Activated CD4-positive, alpha-beta T cell treated with anti-CD3 and anti-CD28 coated beads for 24 hours (primary cell): ENCODE measurements at regions not wholly inside any gene's neighbourhood (a gene's known extent, or its start where the extent isn't known, plus 50 kb on each side); places are given as distances from the start of the nearest gene placed in this dataset.

ENCODE experiments used
- DNase-seq, 2 donors: peaks; one replicate each; pipeline ENCODE4 v3.0.0-alpha.2; 2020; ENCODE audit warnings: low read depth in 2 of 2

DNA sequence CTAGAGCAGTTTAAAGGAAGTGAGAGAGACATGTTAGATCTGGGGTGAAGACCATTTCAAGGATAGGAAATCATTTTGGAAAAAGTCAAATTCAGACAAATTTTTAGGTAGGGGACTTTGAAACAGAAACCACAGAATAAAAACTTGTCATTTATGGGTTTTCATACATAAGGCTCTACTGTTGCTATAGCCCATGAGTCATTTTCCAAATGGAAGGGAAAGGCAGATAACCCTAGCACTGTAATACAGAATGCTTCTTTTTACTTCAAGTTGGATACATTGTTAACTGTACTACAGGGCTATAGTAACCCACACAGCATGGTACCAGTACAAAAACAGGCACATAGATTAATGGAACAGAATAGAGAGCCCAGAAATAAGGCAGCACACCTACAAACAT, 455.4 kb downstream of the EBF1 start:
- no peak for DNase-seq

DNA sequence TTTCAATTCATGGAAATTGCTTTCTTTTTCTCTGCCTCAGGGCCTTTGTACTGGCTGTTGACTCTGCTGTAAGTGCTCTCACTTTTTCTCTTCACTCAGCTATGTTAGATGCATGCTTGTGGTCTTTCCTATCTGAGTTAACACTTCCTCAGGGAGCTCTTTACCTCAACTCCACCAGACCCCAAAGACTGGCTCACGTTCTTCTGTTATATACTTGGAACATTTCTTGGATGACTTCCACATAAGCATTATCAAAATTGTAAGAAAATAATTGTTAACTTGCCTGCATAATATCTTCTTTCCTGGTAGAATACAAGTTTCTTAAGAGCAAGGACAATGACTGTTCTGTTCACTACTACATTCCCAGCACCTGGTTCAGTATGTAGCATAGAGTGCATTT, 455.9 kb downstream of the EBF1 start:
- no peak for DNase-seq

DNA sequence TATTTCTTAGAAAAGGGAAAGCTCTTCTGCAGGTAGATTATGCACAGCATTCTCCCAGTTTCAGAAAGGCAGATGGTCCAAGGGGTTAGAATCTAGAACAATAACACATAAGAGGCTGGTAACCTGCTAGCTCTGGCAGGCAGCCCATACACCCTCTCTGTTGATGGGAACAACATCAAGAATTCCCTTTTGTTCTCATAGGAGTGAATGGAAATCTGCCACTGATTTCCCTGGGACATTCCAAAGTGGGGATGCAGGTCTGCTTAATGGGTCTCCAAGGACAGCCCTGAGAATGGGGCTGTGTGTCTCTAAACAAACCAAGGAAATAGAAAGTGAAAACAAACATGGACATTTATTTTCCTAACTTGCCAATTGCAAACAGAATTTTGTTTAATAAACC, 456.8 kb downstream of the EBF1 start:
- no peak for DNase-seq

DNA sequence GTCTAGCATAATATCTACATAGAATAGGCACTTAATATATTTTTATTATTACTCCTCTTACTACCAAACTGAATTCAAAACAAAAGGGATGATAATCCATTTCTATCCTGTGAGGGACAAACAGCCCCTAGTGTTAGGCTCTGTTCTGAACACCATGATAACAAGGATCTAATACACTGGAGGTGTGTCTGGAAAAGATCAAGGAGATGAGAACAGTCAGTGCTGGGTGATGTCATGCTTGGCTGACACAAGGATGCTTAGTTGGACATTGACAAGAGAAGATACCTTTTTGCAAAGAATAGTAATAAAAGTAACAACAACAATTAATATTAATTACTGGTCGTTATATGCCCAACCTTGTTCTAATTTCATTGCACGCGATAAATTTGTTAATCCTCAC, 458.7 kb downstream of the EBF1 start:
- no peak for DNase-seq

DNA sequence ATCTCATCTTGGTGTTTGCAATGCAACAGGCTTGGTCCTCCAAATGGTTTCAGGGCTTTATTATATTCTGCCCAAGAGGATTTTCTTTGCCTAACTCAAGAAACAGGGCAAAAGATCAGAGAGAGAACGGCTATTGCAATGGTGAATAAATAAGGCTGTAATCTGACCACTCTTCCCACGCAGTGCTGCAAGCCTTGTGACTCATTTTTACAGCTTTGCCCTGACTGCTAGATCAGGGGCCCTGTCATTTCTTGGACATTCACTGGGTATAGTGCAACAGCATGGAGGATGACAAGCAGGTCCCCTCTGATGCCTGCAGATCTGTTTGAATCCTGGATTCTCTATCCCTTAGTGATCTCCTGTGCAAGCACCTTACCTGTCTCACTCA, 459.1 kb downstream of the EBF1 start:
- no peak for DNase-seq

DNA sequence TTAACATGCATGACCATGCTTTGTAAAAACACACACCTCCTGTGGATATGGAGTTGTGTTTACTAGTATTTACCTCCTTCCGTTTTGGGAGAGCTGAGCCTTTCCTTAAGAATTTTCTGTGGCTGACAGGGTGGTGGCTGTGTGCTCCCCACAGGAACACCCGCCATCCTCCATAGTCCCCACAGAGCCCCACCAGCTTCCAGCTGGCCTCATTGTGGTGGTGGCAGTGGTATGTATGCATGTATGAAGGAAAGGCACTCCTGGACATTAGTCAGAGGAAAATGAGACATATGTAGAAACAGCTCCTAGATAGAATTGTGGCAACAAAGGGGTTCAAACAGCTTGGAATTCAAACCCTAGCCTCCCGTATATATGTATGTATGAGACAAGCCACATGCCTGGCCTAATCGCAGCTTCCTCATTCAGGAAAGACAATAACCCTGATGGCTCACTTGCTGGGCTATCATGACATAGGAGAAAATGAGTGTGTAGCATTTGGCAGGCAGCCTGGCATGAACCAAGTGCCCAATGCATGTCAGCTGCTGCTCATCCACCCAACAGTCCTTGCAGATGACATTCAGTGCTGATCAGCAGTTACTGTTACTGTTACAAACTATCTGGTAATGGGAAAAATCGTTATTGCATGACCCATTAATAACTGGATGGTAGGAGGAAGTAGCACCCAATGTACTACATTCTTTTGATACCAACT, 459.7 kb downstream of the EBF1 start:
- DNase-seq, result no peak

DNA sequence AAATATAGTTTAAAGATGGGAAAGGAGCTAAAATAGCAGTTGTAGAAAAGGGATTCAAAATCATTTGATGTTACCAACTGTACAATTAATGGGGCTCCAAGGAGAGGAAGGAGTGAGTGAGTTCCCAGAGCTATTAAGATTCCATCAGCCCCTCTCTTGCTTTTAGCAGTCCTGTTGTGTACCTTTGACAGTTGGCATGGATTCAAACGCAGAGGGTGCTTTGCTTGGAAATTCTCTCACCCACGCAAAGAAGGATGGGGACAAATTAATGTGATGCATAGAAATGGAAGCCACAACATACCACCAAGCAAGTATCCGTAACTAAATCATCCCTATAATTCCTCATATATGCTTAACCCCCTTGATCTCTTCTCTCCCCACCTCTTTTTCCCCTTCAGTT, 461.3 kb downstream of the EBF1 start:
- no peak for DNase-seq

DNA sequence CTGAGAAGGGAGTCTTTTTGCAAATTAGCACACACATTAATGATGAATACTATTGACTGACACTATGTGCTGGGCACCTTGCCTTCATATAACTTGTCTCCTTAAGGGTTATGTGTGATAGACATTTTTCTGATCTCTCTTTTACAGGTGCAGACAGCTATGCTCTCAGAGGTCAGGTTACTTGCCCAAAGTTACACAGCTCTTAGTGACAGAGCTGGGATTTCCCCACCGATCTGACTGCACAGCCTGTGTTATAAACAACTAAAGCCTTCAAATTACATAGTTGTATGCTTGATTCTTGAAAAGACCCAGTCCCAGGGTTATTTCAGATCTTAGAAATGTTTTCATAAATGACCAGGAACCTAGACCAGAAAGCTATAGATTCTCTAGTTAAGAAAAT, 462.7 kb downstream of the EBF1 start:
- no peak for DNase-seq

DNA sequence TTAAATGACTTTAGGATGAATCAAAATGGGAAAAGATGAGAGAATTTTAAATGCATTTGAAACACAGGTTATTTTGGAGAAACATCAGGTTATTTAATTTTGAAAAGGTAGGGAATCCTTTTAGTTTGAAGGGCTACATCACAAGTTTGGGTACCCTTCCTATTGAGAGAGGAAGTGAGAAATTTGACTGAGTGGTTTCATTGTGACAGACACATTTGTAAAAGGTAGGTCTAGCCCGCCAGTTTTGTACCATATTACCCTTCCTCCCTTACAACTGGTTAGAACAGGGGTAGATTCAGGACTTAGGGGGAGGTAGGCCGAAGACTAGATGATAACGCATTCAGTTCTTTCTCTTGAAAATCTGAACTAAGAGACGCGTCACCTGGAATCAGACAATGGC, 464.2 kb downstream of the EBF1 start:
- DNase-seq, result no peak

DNA sequence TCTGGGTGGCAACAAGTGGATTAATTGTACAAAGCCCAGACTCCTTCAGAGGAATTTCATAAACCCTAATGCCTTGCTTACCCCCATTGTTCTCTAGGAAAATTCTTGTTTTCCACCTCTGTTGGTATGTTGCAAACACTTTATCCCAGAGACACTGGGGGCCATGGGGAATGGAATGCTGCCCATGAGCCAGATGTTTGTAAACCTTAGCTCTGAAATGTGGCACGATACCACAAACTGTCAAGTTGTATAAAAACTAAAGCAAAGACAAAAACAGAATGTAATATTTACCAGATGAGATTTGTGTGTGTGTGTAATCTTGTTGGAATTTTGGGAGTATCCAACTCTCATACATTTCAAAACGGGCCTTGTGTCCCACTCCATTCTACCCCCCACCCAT, 465.0 kb downstream of the EBF1 start:
- DNase-seq, result no peak

DNA sequence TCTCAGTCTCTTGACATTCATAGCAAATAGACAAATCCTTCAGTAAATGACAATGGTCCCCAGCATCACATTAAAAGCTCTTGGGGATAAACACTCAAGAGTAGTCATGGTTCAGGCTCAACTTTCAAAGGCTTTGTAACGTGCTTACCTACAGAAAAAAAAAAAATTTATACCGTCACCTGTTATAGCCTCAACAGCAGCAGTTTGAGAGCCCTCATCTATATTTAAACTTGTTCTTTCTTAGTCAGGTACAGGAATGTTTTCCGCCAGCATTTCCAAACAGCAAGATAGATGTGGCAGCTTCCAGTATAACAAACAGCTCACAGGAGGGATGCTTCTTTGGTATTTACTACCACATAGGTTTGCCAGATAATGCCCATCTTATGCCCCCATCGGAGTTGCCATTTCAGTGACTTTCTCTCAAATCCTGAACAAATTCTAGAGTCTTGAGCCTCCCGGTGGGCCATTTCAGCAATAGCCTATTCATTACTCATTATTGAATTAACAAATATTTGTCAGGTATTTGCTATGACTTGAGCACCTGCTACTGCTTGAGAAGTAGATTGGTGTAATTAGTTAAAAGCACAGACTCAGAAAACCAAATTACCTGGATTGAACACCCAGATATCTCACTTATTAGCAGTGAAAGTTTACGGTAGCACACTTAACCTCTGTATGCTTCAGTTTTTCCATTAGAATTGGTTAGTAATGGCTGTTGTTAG, 470.0 kb downstream of the EBF1 start:
- DNase-seq, result no peak

DNA sequence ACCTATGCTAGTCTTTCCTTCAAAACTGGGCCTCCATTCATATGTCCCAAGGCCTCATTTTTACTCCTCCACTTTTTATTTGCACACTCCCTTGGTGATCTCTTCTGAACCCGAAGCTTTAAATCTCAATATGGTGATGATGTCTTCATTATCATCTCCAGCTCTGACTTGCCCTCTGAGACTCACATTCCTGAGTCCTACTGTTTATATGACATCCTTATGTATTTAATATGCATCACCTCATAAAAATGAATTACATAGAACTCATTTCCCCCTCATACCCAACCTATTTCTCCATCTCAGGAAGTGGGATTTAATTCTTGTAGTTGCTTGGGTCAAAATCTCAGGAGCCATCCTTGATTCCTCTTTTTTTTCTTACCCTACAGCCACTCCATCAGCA, 473.0 kb downstream of the EBF1 start:
- no peak for DNase-seq

DNA sequence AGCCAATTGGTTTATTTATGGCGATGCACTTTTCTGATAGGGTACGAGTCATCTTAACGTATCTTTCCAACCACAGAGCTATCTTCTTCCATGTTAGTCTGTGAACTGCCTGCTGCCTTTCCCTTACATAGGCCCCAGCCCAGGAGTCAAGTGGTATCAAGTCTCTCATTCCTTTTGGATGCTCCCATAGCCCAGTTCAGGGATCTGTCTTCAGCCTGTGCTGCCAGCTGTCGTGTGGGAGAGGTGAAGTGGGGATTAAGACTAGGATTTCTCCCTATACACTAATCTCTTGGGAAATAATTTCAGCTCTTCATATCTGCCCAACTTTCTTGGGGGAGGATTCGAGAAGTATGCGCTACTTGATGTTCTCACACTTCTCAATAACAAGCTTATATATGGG, 475.7 kb downstream of the EBF1 start:
- no peak for DNase-seq

DNA sequence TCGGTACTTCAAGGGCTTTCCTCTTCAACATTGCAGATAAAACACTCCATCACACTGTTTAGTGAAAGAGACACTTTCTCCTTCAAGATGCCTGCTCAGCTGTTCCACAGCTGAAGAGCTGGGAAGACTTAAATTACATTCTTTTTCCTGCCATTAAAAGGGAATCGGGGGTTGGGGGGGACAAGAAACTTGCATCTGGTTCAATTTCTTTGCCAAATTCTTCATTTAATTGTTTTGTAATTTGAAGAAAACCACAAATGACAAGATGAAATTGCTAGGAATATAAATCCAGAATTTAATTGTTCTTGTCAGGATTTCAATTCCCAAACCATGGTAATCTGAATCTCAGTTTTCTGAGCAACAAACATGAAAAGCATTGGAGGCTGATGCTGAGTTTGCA, 478.3 kb downstream of the EBF1 start:
- no peak for DNase-seq

DNA sequence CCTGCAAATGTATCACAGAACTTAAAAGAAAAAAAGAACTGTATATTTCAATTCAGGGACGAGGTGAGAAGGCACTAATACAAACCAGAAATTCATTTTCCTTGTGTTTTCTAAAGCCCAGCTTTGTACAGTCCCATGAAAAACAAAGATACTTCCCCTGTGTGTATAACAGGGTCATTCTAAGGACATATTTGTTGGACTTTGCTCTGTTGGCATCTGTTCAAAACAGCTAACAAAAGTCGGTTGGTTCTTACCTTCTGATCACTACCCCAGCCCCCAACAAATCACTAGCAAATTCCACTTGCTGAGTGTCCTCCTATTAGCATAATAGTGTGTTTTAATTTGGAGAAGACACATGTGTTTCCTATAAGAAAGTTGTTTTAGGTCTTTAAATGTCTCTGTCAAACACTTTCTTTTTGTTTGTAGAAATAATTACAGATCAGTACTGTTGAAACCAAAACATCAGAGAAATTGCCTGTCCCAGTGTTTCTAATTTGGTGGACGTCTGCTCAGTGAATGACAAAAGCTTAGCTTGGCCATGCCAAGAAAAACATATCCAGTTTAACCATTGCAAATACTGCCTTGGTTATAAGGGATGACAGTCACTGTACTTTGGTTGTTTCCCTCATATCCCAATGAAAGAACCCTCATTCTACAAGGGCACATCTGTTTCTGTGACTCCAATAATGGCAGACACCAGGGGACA, 480.5 kb downstream of the EBF1 start:
- no peak for DNase-seq

DNA sequence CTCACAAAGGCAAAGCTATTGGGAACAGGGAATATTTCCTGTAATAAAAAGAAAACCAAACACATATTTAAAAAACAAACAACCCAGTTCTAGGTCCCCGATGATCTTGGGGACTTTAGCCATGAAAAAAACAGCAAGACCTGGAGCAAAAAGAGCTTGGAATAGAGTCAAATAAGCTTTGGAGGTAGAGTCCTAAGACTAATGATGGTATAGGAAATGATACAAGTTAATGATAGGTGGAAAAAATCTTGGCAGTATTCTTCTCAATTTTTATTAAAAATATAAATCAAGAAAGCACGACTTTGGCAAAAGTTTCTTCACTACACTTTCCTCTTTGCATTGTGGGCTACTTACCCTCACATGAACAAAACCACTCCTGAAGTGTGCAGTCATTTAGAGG, 481.5 kb downstream of the EBF1 start:
- no peak for DNase-seq

DNA sequence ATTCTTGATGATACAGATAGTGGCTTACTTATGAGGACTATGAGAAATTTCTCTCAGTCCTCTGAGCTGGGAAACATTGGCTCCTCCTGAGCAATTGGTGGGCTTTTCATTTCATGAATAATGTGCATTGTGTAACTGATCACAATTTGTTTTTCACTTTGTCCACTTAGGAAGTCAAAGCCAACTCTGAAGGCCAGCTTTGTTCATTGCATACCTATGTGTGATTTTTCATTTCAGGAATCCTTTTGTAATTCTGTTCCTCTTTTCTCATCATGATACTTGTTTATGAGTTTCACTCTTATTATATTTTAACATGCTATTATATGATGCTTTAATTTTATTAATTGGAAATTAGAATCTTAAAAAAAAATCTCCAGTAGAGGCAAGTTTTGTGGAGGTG, 483.0 kb downstream of the EBF1 start:
- no peak for DNase-seq

DNA sequence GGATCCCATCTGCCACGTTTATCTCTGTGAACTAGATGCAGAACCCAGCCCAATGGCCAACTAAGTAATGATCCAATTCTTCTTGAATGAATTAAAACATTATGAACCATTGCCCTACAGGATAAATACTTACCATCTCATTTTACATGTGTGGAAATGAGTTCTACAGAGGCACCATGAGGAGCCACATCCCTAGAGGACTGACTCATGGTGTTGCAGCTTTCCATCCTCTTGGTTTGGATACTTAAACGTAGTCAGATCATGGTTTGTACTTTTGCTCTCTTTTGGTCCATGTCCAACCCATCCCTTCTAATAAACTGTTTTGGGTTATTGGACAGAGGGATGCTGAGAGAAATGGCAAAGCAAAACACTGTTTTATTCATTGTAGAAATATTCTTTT, 484.8 kb downstream of the EBF1 start:
- no peak for DNase-seq

DNA sequence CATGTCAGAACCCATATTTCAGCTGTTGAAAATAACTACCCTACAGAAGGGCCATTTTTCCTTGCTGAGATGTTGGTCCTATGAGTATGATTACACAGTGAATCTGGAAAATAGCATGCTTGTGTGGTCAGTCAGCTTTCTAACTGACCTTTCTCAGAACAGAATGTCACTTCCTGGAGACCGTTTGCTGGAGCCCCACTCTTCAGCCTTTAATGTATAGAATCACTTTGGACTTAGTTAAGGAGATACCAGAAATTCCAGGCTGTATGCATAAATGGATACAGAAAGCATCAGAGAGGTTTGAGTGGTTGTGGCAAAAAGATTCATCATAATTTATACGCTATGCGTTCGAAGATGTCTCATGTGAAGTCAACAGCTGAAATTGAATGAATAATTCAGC, 488.1 kb downstream of the EBF1 start:
- no peak for DNase-seq

DNA sequence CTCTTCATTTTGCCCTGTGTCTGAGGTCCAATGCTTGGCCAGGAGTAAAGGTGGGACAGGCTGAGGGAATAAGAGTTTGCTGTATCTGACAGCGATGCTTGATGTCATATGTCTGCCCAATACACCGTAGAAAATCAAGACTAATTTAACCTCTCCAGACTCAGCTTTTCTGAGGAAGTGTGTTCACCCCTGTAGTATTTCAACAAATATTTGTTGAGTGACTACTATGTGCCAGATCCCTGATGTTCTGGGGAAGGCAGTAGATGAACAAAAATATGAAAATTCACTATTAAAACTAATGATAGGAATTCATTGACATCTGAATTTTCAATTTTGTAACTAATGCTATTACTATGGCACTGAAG, 489.7 kb downstream of the EBF1 start:
- DNase-seq, result no peak

DNA sequence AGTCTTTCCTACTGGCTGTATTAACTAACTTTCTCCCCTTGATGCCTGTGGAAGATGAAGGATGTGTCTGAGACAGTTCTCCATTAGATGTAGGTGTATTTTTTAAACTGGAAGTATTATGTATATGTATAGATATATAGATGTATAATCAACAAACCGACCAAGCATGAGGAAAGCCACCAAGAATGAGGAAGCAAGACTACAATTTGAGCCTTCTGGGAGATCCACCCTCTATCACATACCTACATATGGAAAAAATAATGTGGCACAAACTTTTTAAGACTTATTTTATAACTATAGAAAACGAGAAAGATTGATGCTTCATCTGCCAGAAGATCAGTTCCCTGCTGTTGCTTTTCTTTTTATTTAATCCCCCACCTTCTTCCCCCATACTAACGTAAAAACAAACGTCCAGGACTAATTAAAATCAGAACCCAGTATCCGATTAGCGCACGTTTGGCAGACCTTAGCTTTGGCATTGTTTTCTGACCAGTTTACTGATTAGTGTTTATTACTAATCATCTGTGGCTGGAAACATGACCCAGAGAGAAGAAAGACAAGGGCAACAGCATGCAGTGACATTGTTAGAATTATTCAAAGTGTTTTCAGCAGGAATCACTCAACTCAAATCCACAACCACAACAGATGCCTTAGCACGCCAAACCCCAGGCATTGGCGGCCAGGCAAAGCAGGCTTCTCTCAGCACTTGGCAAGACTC, 490.2 kb downstream of the EBF1 start:
- DNase-seq, result no peak

DNA sequence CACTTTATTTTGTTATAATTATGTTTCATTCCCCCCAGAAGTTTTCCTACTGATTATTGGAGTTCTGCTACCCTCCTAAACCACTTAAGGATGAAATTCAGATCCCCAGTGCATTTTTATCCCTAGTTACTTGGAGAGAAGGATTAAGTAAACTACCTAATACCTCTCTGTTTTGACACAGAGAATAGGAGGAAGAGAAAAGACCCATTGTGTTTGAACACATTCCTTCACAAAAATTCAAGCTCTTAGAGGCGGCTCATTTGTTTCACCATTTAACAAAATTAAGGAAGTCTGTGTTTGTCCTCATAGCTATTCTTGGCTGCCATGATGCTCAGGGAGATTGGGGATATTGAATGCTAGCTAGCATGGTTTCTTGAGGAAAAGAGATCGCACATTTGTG, 492.6 kb downstream of the EBF1 start:
- no peak for DNase-seq

DNA sequence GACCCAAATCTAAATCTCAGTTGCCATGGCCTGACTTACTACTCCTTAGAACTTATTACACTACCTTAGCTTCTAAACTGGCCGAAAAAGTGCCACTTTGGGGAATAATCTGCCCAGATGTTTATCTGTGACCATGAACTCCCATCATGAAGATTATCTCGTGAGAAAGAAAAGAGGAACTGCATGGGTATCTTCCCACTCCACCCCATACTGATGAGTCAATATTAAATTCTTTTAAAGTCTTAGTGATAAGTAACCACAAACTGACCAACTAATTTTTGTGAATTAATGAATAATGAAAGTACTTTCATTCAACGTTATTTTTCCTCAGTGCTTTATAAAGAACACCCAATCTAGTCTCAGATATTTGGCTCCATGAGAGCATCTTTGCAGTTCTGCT, 493.5 kb downstream of the EBF1 start:
- no peak for DNase-seq
